H1 (cell line): ENCODE measurements at regions not wholly inside any gene's neighbourhood (a gene's known extent, or its start where the extent isn't known, plus 50 kb on each side); places are given as distances from the start of the nearest gene placed in this dataset.

Experiments
- CBX8 ChIP-seq: fragments of 300-800, 300-1000 bp; sonication (generic); IDR thresholded peaks from 2 replicates; pipeline ENCODE4 v1.7.1; 2016; ENCODE audit warnings: low read depth, low read length, borderline replicate concordance
- GABPA ChIP-seq: IDR thresholded peaks from 2 replicates; pipeline ENCODE4 v1.6.1; 2011; ENCODE audit warnings: mild to moderate bottlenecking, low read length, moderate library complexity, borderline replicate concordance; ENCODE audit not compliant: insufficient read depth
- RFX5 ChIP-seq: IDR thresholded peaks from 2 replicates; pipeline ENCODE4 v1.6.1; 2011; ENCODE audit warnings: low read depth, low read length, improper control_type of control experiment, borderline replicate concordance
- SP1 ChIP-seq: IDR thresholded peaks from 2 replicates; pipeline ENCODE4 v1.6.1; 2011; ENCODE audit warnings: low read depth, low read length
- SRF ChIP-seq: IDR thresholded peaks from 2 replicates; pipeline ENCODE4 v1.6.1; 2011; ENCODE audit warnings: mild to moderate bottlenecking, low read depth, low read length, moderate library complexity
- TCF12 ChIP-seq: IDR thresholded peaks from 2 replicates; pipeline ENCODE4 v1.6.1; 2011; ENCODE audit warnings: low read depth, mild to moderate bottlenecking, low read length
- YY1 ChIP-seq: IDR thresholded peaks from 2 replicates; pipeline ENCODE4 v1.6.1; 2011; ENCODE audit warnings: low read depth, mild to moderate bottlenecking, low read length
- TF ChIP-seq, protein P1 (sequence below), 3 experiments: IDR thresholded peaks; 1 replicate in 2 of 3; 2 replicates in 1 of 3; pipeline versions ENCODE4 v1.5.1 to v1.6.1; 2011; ENCODE audit warnings: low read length in 3 of 3, mild to moderate bottlenecking in 3 of 3, inconsistent platforms in 2 of 3, low read depth in 1 of 3, moderate library complexity in 1 of 3; ENCODE audit not compliant: insufficient read depth in 1 of 3; ENCODE audit errors: control extremely low read depth in 1 of 3

DNA sequence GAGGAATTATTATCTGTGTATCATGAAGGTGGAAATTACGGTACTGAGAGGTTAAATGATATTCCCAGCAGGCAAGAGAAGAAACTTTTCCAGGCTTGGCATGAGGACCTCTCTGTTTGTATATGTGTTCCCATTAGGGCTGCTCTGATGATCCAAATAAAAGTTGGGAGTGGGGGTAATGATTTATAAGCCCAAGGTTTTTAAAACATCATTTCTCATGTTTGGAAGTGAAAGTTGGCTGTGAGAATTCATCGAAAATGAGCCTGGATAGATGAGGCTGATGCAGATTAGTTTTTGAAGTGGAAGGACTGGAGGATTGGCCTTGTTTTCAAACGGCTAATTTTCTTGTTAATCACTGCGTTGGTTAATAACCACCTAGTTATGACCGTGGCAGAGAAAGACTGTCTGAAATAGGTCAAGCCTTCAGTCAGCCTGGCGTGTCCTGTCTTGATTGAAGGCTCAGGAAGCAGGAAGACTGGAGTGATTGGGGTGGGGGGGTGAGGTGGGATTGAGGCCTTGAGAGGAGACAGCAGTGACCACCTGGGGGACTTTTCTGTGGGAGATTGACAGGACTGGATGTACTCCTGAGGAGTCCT is 391.0 kb upstream of the WWC1 start (continued):
- TF ChIP-seq YY1 (no peak), CBX8 (no peak), SRF (no peak), SP1 (no peak), GABPA (no peak), TCF12 (no peak), RFX5 (no peak)
- TF ChIP-seq, protein P1, sequence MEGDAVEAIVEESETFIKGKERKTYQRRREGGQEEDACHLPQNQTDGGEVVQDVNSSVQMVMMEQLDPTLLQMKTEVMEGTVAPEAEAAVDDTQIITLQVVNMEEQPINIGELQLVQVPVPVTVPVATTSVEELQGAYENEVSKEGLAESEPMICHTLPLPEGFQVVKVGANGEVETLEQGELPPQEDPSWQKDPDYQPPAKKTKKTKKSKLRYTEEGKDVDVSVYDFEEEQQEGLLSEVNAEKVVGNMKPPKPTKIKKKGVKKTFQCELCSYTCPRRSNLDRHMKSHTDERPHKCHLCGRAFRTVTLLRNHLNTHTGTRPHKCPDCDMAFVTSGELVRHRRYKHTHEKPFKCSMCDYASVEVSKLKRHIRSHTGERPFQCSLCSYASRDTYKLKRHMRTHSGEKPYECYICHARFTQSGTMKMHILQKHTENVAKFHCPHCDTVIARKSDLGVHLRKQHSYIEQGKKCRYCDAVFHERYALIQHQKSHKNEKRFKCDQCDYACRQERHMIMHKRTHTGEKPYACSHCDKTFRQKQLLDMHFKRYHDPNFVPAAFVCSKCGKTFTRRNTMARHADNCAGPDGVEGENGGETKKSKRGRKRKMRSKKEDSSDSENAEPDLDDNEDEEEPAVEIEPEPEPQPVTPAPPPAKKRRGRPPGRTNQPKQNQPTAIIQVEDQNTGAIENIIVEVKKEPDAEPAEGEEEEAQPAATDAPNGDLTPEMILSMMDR (IDR thresholded peaks at IDR 0.05; ENCODE audit: control extremely low read depth in 1 of 3, insufficient read depth in 1 of 3, low read depth in 1 of 3, low read length in 3 of 3) = no peak
